HepG2 (cell line): ENCODE measurements at regions not wholly inside any gene's neighbourhood (a gene's known extent, or its start where the extent isn't known, plus 50 kb on each side); places are given as distances from the start of the nearest gene placed in this dataset.

Experiments used
- ARNT2 ChIP-seq: sonication (generic); formaldehyde crosslinking; IDR thresholded peaks from 2 replicates; pipeline ENCODE4 v1.8.0; 2022; ENCODE audit warnings: mild to moderate bottlenecking, low read depth, missing genetic modification reagents, moderate library complexity
- CCDC6 ChIP-seq: sonication (generic); formaldehyde crosslinking; IDR thresholded peaks from 2 replicates; pipeline ENCODE4 v1.8.1; 2022; ENCODE audit warnings: mild to moderate bottlenecking, missing genetic modification reagents, moderate library complexity
- CENPX ChIP-seq: sonication (generic); formaldehyde crosslinking; IDR thresholded peaks from 2 replicates; pipeline ENCODE4 v1.9.0; 2021; ENCODE audit warnings: mild to moderate bottlenecking, missing genetic modification reagents, moderate library complexity
- GABPB1 ChIP-seq: IDR thresholded peaks from 2 replicates; pipeline ENCODE4 v1.6.1; 2016; ENCODE audit warnings: mild to moderate bottlenecking, missing genetic modification reagents, moderate library complexity, missing compliant biosample characterization
- HMG20A ChIP-seq: IDR thresholded peaks from 2 replicates; pipeline ENCODE4 v1.6.1; 2016; ENCODE audit warnings: borderline replicate concordance
- HOXA5 ChIP-seq: sonication (generic); formaldehyde crosslinking; IDR thresholded peaks from 2 replicates; pipeline ENCODE4 v1.4.0; 2020; ENCODE audit warnings: missing genetic modification reagents
- JUN ChIP-seq: sonication (generic); formaldehyde crosslinking; IDR thresholded peaks from 2 replicates; pipeline ENCODE4 v1.4.0; 2020; ENCODE audit warnings: mild to moderate bottlenecking, missing genetic modification reagents
- KAT8 ChIP-seq: IDR thresholded peaks from 2 replicates; pipeline ENCODE4 v1.6.1; 2016; ENCODE audit warnings: missing genetic modification reagents, missing compliant biosample characterization
- KDM5A ChIP-seq: fragments of 200-600 bp; sonication (generic); IDR thresholded peaks from 2 replicates; pipeline ENCODE4 v1.7.0; 2018; ENCODE audit warnings: antibody characterized with exemption, mild to moderate bottlenecking, low read length, borderline replicate concordance
- POLR2AphosphoS2 ChIP-seq: IDR thresholded peaks from 2 replicates; pipeline ENCODE4 v1.6.1; 2011; ENCODE audit warnings: low read depth, low read length, improper control_type of control experiment
- RARA ChIP-seq: IDR thresholded peaks from 2 replicates; pipeline ENCODE4 v1.6.1; 2016; ENCODE audit warnings: missing genetic modification reagents, missing compliant biosample characterization
- SMAD3 ChIP-seq: sonication (generic); formaldehyde crosslinking; IDR thresholded peaks from 2 replicates; pipeline ENCODE4 v1.4.0; 2020; ENCODE audit warnings: missing genetic modification reagents
- SP4 ChIP-seq: sonication (generic); formaldehyde crosslinking; IDR thresholded peaks from 2 replicates; pipeline ENCODE4 v1.8.1; 2023; ENCODE audit warnings: mild to moderate bottlenecking, missing genetic modification reagents
- TP53 ChIP-seq: sonication (generic); formaldehyde crosslinking; conservative IDR thresholded peaks from 2 replicates; pipeline ENCODE4 v1.4.0; 2020; ENCODE audit warnings: missing genetic modification reagents
- TSC22D2 ChIP-seq: sonication (generic); formaldehyde crosslinking; IDR thresholded peaks from 2 replicates; pipeline ENCODE4 v1.5.1; 2020; ENCODE audit warnings: missing genetic modification reagents, mild to moderate bottlenecking, borderline replicate concordance
- ZFP36L2 ChIP-seq: sonication (generic); formaldehyde crosslinking; IDR thresholded peaks from 2 replicates; pipeline ENCODE4 v1.4.0; 2020; ENCODE audit warnings: missing genetic modification reagents
- ZFP82 ChIP-seq: sonication (generic); formaldehyde crosslinking; IDR thresholded peaks from 2 replicates; pipeline ENCODE4 v1.5.1; 2020; ENCODE audit warnings: mild to moderate bottlenecking, missing genetic modification reagents, borderline replicate concordance
- ZNF143 ChIP-seq: sonication (generic); formaldehyde crosslinking; IDR thresholded peaks from 2 replicates; pipeline ENCODE4 v1.4.0; 2020; ENCODE audit warnings: missing genetic modification reagents
- ZNF18 ChIP-seq: sonication (generic); formaldehyde crosslinking; IDR thresholded peaks from 2 replicates; pipeline ENCODE4 v1.8.0; 2022; ENCODE audit warnings: mild to moderate bottlenecking, missing genetic modification reagents; ENCODE audit not compliant: insufficient replicate concordance
- ZNF292 ChIP-seq: sonication (generic); formaldehyde crosslinking; IDR thresholded peaks from 2 replicates; pipeline ENCODE4 v1.8.1; 2022; ENCODE audit warnings: mild to moderate bottlenecking, low read depth, missing genetic modification reagents, borderline replicate concordance
- ZNF547 ChIP-seq: sonication (generic); formaldehyde crosslinking; IDR thresholded peaks from 2 replicates; pipeline ENCODE4 v1.5.1; 2020; ENCODE audit warnings: mild to moderate bottlenecking, missing genetic modification reagents
- ZNF589 ChIP-seq: sonication (generic); formaldehyde crosslinking; conservative IDR thresholded peaks from 2 replicates; pipeline ENCODE4 v1.8.0; 2022; ENCODE audit warnings: mild to moderate bottlenecking, moderate library complexity, missing genetic modification reagents
- ZNF746 ChIP-seq: sonication (generic); formaldehyde crosslinking; IDR thresholded peaks from 2 replicates; pipeline ENCODE4 v1.8.0; 2022; ENCODE audit warnings: mild to moderate bottlenecking, missing genetic modification reagents
- ZNF768 ChIP-seq: sonication (generic); formaldehyde crosslinking; IDR thresholded peaks from 2 replicates; pipeline ENCODE4 v1.4.0; 2020; ENCODE audit warnings: missing genetic modification reagents
- ZNF775 ChIP-seq: sonication (generic); formaldehyde crosslinking; IDR thresholded peaks from 2 replicates; pipeline ENCODE4 v1.4.0; 2020; ENCODE audit warnings: missing genetic modification reagents, mild to moderate bottlenecking, moderate library complexity, borderline replicate concordance
- TF ChIP-seq, protein P1 (sequence below): sonication (generic); formaldehyde crosslinking; IDR thresholded peaks from 2 replicates; pipeline ENCODE4 v1.5.0; 2020; ENCODE audit warnings: mild to moderate bottlenecking, missing genetic modification reagents
- TF ChIP-seq, protein P2 (sequence below): IDR thresholded peaks from 2 replicates; pipeline ENCODE4 v1.6.1; 2018; ENCODE audit warnings: missing genetic modification reagents, mild to moderate bottlenecking, missing compliant biosample characterization

DNA sequence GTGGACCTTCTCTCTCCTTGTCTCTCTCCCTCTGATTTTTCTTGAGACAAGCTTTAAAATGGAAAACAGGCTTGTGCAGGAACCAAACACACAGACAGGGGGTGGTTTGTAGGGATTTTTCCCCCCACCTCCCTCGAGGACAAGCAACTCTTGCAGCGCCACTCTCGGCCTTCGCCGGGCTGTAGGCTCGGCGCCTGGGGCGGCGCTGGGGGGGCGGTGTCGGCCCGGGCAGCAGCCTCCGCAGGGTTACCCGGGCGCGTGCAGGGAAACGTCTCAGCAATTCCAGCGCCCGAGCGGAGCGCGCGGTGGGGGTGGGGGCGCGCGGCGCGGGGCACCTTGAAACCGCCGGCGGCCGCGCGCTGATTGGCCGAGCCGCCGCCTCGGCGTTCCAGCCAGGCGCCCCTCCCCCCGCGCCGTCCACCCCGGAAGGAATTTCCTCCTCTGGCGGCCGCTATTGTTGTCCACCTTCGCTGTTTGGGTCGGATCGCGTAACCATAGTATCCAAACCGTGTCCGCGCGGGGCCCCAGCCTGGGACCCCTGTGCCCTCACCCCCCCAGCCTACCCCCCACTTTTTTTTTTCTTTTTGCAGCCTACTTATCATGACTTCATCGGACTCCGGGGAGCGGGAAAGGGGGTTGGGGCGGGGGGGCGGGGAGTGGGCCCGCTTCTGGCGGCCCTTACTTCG, 59.8 kb upstream of the ACOT11 start (continued):
- no peak for TF ChIP-seq KDM5A
- TF ChIP-seq ZNF18: no peak
- TF ChIP-seq ZNF775 (CRISPR knock-in tag): no peak
- TF ChIP-seq HMG20A (CRISPR knock-in tag): no peak
- peak; percentile 38; the same call in 1 of the 2 replicates for TF ChIP-seq ZNF768 (CRISPR knock-in tag)
- TF ChIP-seq SMAD3 (CRISPR knock-in tag): peak; percentile 46; the same call in 1 of the 2 replicates
- TF ChIP-seq TP53: no peak
- no peak for TF ChIP-seq ZFP36L2 (CRISPR knock-in tag)
- TF ChIP-seq ZNF143 (CRISPR knock-in tag): 0 out of 2 replicates have a peak, but pooled peaks have one; percentile 27
- TF ChIP-seq RARA: peak; percentile 45
- peak; percentile 62; the same call in 1 of the 2 replicates for TF ChIP-seq KAT8
- no peak for TF ChIP-seq ZNF547 (CRISPR knock-in tag)
- no peak for TF ChIP-seq ZFP82
- no peak for TF ChIP-seq JUN (CRISPR knock-in tag)
- no peak; the same call in 1 of the 2 replicates for TF ChIP-seq ZNF746 (CRISPR knock-in tag)
- TF ChIP-seq SP4 (CRISPR knock-in tag): peak; percentile 48; the same call in 1 of the 2 replicates
- peak; percentile 85 for TF ChIP-seq CCDC6 (CRISPR knock-in tag)
- TF ChIP-seq TSC22D2: 0 out of 2 replicates have a peak, but pooled peaks have one; percentile 28
- TF ChIP-seq ZNF589 (CRISPR knock-in tag): no peak
- TF ChIP-seq GABPB1 (CRISPR knock-in tag): peak; percentile 91
- 0 out of 2 replicates have a peak, but pooled peaks have one; percentile 25 for TF ChIP-seq HOXA5 (CRISPR knock-in tag)
- TF ChIP-seq, protein P1, sequence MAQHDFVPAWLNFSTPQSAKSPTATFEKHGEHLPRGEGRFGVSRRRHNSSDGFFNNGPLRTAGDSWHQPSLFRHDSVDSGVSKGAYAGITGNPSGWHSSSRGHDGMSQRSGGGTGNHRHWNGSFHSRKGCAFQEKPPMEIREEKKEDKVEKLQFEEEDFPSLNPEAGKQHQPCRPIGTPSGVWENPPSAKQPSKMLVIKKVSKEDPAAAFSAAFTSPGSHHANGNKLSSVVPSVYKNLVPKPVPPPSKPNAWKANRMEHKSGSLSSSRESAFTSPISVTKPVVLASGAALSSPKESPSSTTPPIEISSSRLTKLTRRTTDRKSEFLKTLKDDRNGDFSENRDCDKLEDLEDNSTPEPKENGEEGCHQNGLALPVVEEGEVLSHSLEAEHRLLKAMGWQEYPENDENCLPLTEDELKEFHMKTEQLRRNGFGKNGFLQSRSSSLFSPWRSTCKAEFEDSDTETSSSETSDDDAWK (CRISPR knock-in tag): no peak
- no peak for TF ChIP-seq CENPX (CRISPR knock-in tag)
- TF ChIP-seq ARNT2 (CRISPR knock-in tag): peak; percentile 69
- no peak for TF ChIP-seq ZNF292 (CRISPR knock-in tag)
- TF ChIP-seq, protein P2, sequence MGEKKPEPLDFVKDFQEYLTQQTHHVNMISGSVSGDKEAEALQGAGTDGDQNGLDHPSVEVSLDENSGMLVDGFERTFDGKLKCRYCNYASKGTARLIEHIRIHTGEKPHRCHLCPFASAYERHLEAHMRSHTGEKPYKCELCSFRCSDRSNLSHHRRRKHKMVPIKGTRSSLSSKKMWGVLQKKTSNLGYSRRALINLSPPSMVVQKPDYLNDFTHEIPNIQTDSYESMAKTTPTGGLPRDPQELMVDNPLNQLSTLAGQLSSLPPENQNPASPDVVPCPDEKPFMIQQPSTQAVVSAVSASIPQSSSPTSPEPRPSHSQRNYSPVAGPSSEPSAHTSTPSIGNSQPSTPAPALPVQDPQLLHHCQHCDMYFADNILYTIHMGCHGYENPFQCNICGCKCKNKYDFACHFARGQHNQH (CRISPR knock-in tag): peak; percentile 34; the same call in 1 of the 2 replicates
- TF ChIP-seq POLR2AphosphoS2: no peak
